ENCODE measurements at regions not wholly inside any gene's neighbourhood (a gene's known extent, or its start where the extent isn't known, plus 50 kb on each side); places are given as distances from the start of the nearest gene placed in this dataset.

- no peak for DNase-seq (ENCODE audit: low read depth)
Observed at GRCh38 chr11:127217452-127218274, 217.1 kb upstream of the KIRREL3 start.

GRCh38 chr11:127205688-127206217 lies 205.2 kb upstream of the KIRREL3 start:
- no peak for DNase-seq (ENCODE audit: low read depth)

GRCh38 chr11:127203490-127203889 lies 202.9 kb upstream of the KIRREL3 start:
- no peak for DNase-seq (ENCODE audit: low read depth)

- DNase-seq (ENCODE audit: low read depth), result no peak
Observed at GRCh38 chr11:127202105-127202504, 201.5 kb upstream of the KIRREL3 start.

- DNase-seq (ENCODE audit: low read depth), result no peak
Observed at GRCh38 chr11:127199306-127199801, 198.8 kb upstream of the KIRREL3 start.

- no peak for DNase-seq (ENCODE audit: low read depth)
Observed at GRCh38 chr11:127195501-127196120, 195.0 kb upstream of the KIRREL3 start.

- DNase-seq (ENCODE audit: low read depth), result no peak
Observed at GRCh38 chr11:127194521-127194920, 194.0 kb upstream of the KIRREL3 start.

- DNase-seq (ENCODE audit: low read depth), result no peak
Observed at GRCh38 chr11:127193950-127194349, 193.4 kb upstream of the KIRREL3 start.

- DNase-seq (ENCODE audit: low read depth), result no peak
Observed at GRCh38 chr11:127191689-127192088, 191.1 kb upstream of the KIRREL3 start.

GRCh38 chr11:127191261-127191660 lies 190.7 kb upstream of the KIRREL3 start:
- DNase-seq (ENCODE audit: low read depth), result no peak

- no peak for DNase-seq (ENCODE audit: low read depth)
Observed at GRCh38 chr11:127182586-127183203, 182.1 kb upstream of the KIRREL3 start.

GRCh38 chr11:127157225-127157624 lies 156.7 kb upstream of the KIRREL3 start:
- no peak for DNase-seq (ENCODE audit: low read depth)

GRCh38 chr11:127149410-127149809 lies 148.8 kb upstream of the KIRREL3 start:
- DNase-seq (ENCODE audit: low read depth), result no peak

GRCh38 chr11:127143251-127143650 lies 142.7 kb upstream of the KIRREL3 start:
- no peak for DNase-seq (ENCODE audit: low read depth)

GRCh38 chr11:127138613-127139012 lies 138.0 kb upstream of the KIRREL3 start:
- DNase-seq (ENCODE audit: low read depth), result no peak

- no peak for DNase-seq (ENCODE audit: low read depth)
Observed at GRCh38 chr11:127137771-127138280, 137.3 kb upstream of the KIRREL3 start.

GRCh38 chr11:127136438-127136837 lies 135.9 kb upstream of the KIRREL3 start:
- no peak for DNase-seq (ENCODE audit: low read depth)

GRCh38 chr11:127135256-127135655 lies 134.7 kb upstream of the KIRREL3 start:
- no peak for DNase-seq (ENCODE audit: low read depth)

- DNase-seq (ENCODE audit: low read depth), result no peak
Observed at GRCh38 chr11:127133061-127133460, 132.5 kb upstream of the KIRREL3 start.

- no peak for DNase-seq (ENCODE audit: low read depth)
Observed at GRCh38 chr11:127130321-127130720, 129.8 kb upstream of the KIRREL3 start.

GRCh38 chr11:127126986-127127385 lies 126.4 kb upstream of the KIRREL3 start:
- DNase-seq (ENCODE audit: low read depth), result no peak

- no peak for DNase-seq (ENCODE audit: low read depth)
Observed at GRCh38 chr11:127119356-127119755, 118.8 kb upstream of the KIRREL3 start.

- no peak for DNase-seq (ENCODE audit: low read depth)
Observed at GRCh38 chr11:127118811-127119210, 118.2 kb upstream of the KIRREL3 start.
